ENCODE measurements at regions not wholly inside any gene's neighbourhood (a gene's known extent, or its start where the extent isn't known, plus 50 kb on each side); places are given as distances from the start of the nearest gene placed in this dataset.

- TF ChIP-seq CTCF (IDR thresholded peaks at IDR 0.05): no peak
- no peak for TF ChIP-seq POLR2A (IDR thresholded peaks at IDR 0.05)
Observed at GRCh38 chr18:61710082-61710620, 182.7 kb downstream of the RNF152 start.

Measured in uterus (tissue), 2 donors.